Uterus (tissue), 3 donors: ENCODE measurements at regions not wholly inside any gene's neighbourhood (a gene's known extent, or its start where the extent isn't known, plus 50 kb on each side); places are given as distances from the start of the nearest gene placed in this dataset.

Experiments
- DNase-seq, 2 donors: peaks; one replicate each; pipeline ENCODE4 v3.0.0-alpha.2; 2019 to 2020
- H3K27ac ChIP-seq, 2 donors: fragments of 200-600 bp; sonication (generic); 1 replicate in 1 of 2; 2 replicates in 1 of 2; pipeline ENCODE4 v1.5.1; 2016 to 2018
- H3K27me3 ChIP-seq, 2 donors: fragments of 200-600 bp; sonication (generic); one replicate each; pipeline ENCODE4 v1.5.1; 2018 to 2019; ENCODE audit warnings: control low read depth in 1 of 2
- H3K36me3 ChIP-seq, 2 donors: fragments of 200-600 bp; sonication (generic); one replicate each; pipeline ENCODE4 v1.5.1; 2019; ENCODE audit warnings: control low read depth in 1 of 2
- H3K4me1 ChIP-seq, 2 donors: fragments of 200-600 bp; sonication (generic); one replicate each; pipeline ENCODE4 v1.5.1; 2018 to 2019; ENCODE audit warnings: control low read depth in 1 of 2
- H3K4me3 ChIP-seq, 2 donors: fragments of 200-600 bp; sonication (generic); 1 replicate in 1 of 2; 2 replicates in 1 of 2; pipeline ENCODE4 v1.5.1; 2018 to 2019; ENCODE audit warnings: mild to moderate bottlenecking in 1 of 2
- H3K9me3 ChIP-seq, 2 donors: fragments of 200-600 bp; sonication (generic); one replicate each; pipeline ENCODE4 v1.5.1; 2019; ENCODE audit warnings: control low read depth in 1 of 2
- POLR2A ChIP-seq, 2 donors: fragments of 450-650 bp; IDR thresholded peaks; one replicate each; pipeline ENCODE4 v1.6.1; 2016; ENCODE audit warnings: antibody characterized with exemption in 2 of 2, mild to moderate bottlenecking in 1 of 2, moderate library complexity in 1 of 2
- intact Hi-C: fragments of 100-400 bp; cut with DNase I; formaldehyde crosslinking; loops from one replicate; pipeline ENCODE4 v1.15.1; 2023; ENCODE audit warnings: low total_unique reads
- TF ChIP-seq, protein P1 (sequence below), 4 experiments: fragments of 200-600 bp in 2 of 4; fragments of 450-650 bp in 2 of 4; sonication (generic) in 2 of 4; IDR thresholded peaks; one replicate each; pipeline ENCODE4 v1.5.1; 2016 to 2019; ENCODE audit warnings: antibody characterized with exemption in 4 of 4, mild to moderate bottlenecking in 2 of 4, moderate library complexity in 1 of 4
- donor health status: DM: yes; HTN: yes; CAD: no.

- no peak for DNase-seq
- peaks cover 0 to 8% of the 10 kb centered on the region in 2 donors for H3K9me3 ChIP-seq
- no peaks in the 10 kb centered on the region for H3K4me1 ChIP-seq
- H3K27me3 ChIP-seq = no peaks in the 10 kb centered on the region
- TF ChIP-seq, protein P1, sequence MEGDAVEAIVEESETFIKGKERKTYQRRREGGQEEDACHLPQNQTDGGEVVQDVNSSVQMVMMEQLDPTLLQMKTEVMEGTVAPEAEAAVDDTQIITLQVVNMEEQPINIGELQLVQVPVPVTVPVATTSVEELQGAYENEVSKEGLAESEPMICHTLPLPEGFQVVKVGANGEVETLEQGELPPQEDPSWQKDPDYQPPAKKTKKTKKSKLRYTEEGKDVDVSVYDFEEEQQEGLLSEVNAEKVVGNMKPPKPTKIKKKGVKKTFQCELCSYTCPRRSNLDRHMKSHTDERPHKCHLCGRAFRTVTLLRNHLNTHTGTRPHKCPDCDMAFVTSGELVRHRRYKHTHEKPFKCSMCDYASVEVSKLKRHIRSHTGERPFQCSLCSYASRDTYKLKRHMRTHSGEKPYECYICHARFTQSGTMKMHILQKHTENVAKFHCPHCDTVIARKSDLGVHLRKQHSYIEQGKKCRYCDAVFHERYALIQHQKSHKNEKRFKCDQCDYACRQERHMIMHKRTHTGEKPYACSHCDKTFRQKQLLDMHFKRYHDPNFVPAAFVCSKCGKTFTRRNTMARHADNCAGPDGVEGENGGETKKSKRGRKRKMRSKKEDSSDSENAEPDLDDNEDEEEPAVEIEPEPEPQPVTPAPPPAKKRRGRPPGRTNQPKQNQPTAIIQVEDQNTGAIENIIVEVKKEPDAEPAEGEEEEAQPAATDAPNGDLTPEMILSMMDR (IDR thresholded peaks at IDR 0.05) = no peak
- TF ChIP-seq POLR2A (IDR thresholded peaks at IDR 0.05) = no peak
- H3K36me3 ChIP-seq = no peaks in the 10 kb centered on the region
- H3K27ac ChIP-seq = no peak overlapping the region
- no peak overlapping the region for H3K4me3 ChIP-seq
- intact Hi-C loops = no loop called here
Measured at GRCh38 chr5:153018121-153018520, 472.3 kb upstream of the GRIA1 start.

DNA sequence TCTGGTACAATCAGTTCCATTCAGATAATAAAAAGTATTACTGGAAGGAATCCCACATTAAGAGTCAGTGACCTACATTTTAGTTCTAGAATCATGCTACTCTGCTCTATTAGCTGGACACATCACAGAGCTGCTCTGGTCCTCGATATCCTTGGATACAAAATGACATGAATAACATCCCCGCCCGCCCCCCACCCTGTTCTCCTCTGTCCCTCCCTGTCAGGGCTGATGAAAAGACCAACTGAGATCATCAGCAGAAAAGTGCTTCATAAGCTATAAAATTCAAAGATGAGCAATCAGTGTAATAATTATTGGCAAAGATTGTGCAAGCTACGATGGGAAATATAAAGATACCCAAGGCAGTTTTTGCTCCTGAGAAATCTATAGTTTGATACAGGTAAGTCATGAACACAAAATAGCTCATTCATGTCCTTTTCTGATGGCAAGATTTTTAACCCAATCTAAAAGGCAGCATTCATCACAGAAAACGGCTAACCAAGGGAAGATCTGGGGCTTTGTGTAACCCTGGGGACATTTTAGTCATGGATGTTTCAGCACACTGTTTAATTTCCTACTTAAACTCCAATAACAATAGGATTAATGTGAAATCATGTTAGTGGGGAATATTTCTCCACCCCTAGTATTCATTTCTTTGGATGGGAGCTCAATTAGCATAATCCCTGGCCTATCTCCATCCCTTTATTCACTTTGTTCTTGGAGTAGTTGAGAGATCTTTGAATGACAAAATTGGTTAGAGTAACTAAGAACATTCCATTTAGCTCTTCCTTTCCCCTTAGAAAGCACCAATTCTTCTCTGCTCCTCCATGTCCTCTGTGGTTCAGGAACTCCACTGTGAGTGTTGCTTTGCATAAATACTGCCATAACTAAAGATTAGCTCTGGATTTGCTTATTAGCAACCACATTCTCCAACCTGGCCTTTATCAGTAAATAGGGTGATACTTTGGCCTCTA, 459.4 kb upstream of the GRIA1 start:
- Histone ChIP-seq H3K27ac (no peak overlapping the region), H3K4me1 (no peaks in the 10 kb centered on the region), H3K4me3 (no peak overlapping the region), H3K27me3 (no peaks in the 10 kb centered on the region), H3K9me3 (no peaks in the 10 kb centered on the region), H3K36me3 (no peaks in the 10 kb centered on the region)
- intact Hi-C loops = no loop called here
- TF ChIP-seq POLR2A (IDR thresholded peaks at IDR 0.05) = no peak
- TF ChIP-seq, protein P1 (IDR thresholded peaks at IDR 0.05) = no peak
- DNase-seq = no peak

DNA sequence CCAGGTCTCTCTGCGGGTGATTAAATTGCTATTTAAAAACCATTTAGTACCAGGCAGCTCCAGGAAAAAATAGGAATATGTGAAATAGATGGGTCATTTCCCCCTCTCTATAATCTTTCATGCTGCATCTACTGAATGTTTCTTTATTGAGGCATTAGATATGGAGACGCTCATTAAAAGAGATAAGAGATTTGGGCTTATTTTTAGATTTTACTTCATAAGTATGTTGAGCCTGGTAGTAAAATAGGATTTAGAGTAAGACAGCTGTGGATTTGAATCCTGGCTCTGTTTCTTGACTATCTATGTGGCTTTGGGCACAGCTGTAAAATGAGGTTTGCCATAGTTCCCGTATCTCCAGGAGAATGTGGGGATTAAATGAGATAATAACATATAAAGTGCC, 451.0 kb upstream of the GRIA1 start:
- intact Hi-C loops = no loop called here
- Histone ChIP-seq H3K27me3 (no peaks in the 10 kb centered on the region), H3K36me3 (no peaks in the 10 kb centered on the region), H3K9me3 (no peaks in the 10 kb centered on the region), H3K4me1 (no peaks in the 10 kb centered on the region), H3K4me3 (no peak overlapping the region), H3K27ac (no peak overlapping the region)
- DNase-seq = no peak
- TF ChIP-seq POLR2A (IDR thresholded peaks at IDR 0.05) = no peak
- TF ChIP-seq, protein P1 (IDR thresholded peaks at IDR 0.05) = no peak

GRCh38 chr5:153043886-153044285, 446.6 kb upstream of the GRIA1 start:
- Histone ChIP-seq H3K4me3 (no peak overlapping the region), H3K27me3 (no peaks in the 10 kb centered on the region), H3K27ac (no peak overlapping the region), H3K36me3 (no peaks in the 10 kb centered on the region), H3K4me1 (no peaks in the 10 kb centered on the region), H3K9me3 (no peaks in the 10 kb centered on the region)
- no peak for DNase-seq
- intact Hi-C loops = no loop called here
- no peak for TF ChIP-seq POLR2A (IDR thresholded peaks at IDR 0.05)
- TF ChIP-seq, protein P1 (IDR thresholded peaks at IDR 0.05) = no peak

DNA sequence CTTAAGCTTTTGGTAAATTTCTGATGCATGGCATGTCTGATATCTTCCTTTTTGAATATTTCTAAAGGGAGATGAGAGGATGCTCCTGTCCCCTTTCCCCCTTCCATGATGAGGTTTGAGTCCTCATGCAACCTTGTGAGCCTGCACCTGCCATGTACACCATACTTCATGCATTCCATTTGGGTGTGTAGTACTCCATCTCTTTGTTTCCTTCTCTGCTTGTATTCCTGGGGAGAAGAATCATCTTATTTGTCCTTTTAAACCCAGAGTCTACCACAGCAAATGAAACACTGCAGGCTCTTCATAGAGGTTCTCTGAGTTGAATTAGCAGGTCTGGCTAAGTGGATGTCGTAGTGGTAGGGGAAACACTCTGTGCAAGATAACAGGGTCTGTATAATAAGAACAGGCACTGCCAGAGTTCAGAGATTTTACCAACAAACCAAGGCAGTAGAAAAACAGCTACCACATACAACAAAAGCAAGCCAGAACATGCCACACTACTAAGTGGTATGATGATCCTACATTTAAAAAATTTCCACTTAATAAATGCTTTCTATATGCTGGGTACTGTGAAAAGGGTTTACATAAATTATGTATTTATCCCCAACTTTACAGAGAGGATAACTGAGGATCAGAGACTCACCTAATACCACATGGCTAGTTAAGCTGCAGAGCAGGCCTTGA, 439.8 kb upstream of the GRIA1 start:
- intact Hi-C loops = no loop called here
- Histone ChIP-seq H3K36me3 (no peaks in the 10 kb centered on the region), H3K27ac (no peak overlapping the region), H3K4me3 (no peak overlapping the region), H3K4me1 (no peaks in the 10 kb centered on the region), H3K27me3 (no peaks in the 10 kb centered on the region), H3K9me3 (no peaks in the 10 kb centered on the region)
- no peak for TF ChIP-seq POLR2A (IDR thresholded peaks at IDR 0.05)
- TF ChIP-seq, protein P1 (IDR thresholded peaks at IDR 0.05) = no peak
- DNase-seq = no peak
